Stimulated activated CD4-positive, alpha-beta T cell treated with anti-CD3 and anti-CD28 coated beads, Interleukin-1b, Interleukin-23, amount 100 ng/mL, for 48 hours (primary cell): ENCODE measurements at regions not wholly inside any gene's neighbourhood (a gene's known extent, or its start where the extent isn't known, plus 50 kb on each side); places are given as distances from the start of the nearest gene placed in this dataset.
"Not testable (repeated sequence)": the region's sequence is repeated elsewhere in the genome, so short reads cannot be mapped to it uniquely, and the experiment has no call there.

Experiments
- DNase-seq: peaks from one replicate; pipeline ENCODE4 v3.0.0-alpha.2; 2020

DNA sequence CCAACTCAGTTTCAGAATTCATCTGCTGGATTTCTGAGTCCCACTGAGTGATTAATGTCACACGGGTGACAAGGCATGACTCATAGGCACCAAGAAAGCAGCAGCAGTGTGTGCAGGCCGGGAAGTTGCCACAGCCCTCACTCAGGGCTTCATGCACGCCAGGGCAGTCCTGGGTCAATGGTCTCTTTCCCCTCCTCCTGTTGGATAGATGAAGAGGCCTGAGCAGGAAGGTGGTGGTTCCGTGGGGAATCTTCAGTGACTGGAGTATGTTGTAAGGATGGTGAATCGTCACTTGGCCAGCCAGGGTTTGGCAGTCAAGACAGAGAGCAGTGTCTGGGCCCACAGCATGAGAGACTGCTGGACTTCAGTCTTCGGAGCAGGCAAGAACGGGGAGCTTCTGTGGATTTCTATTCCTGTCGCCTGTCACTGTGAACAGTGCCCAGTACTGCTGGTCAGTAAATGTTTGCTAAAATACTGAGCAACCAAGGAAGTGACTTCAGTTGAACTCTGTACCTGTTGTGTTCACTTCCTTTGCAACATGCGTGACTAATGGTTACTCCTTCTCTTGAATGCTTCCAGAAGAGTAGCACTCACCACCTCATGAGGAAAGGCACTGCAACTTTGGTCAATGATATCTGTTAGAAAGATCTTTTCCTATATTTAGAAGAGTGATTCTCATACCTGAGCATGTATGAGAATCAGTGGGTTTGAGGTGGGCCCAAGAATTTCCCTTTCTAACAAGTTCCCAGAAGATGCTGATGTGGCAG is 62.0 kb upstream of the CD93 start:
- DNase-seq: peak; percentile 55

DNA sequence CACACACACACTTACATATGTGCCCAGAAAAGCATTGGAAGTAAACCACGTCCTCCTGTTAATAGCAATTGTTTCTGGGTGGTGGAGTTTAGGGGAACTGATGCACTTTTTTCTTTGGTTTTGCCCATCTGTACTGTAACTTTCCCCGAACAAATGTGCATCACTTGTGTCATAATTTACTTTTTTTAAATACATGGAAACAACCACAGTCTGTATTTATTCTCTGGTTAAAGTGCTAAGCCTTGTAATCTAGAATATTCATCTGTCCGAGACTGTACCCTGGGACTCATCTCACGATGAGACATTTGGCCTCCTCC is 61.5 kb upstream of the CD93 start:
- no peak for DNase-seq

DNA sequence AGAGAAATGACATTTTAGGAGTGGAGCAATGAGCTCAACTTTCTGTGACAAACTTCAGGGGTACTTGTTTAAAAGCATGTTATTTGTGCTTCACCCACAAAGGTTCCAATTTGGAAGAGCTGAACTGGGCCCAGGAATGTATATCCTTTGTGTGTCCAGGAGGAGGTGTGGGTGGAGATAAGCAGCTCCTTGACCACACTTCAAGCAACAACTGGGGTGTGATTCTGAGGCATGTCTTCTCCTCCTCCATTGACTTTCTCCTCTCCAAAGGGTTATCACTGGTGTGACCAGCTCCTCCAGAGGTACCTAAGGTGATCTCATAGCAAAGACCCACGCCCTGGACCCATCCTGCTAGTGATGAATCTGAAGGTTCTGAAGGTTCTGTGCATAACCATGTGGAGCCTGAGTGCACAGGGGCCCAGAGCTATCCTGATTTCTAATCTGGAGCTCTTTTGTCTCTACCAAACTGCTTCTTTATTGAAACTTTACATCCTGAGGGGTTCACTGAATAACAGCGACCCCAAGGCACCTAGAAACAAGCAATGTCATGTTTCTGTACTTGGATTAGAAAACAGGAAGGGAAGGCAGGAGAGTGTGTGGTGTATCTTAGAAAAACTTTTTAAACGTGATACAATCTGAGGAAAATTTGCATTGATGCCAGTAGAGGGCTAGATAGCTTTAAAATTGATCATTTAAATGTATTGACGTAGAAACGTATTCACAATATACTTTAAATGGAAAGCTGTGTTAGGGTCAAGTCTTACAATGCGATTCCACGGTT is 60.9 kb upstream of the CD93 start:
- no peak for DNase-seq

DNA sequence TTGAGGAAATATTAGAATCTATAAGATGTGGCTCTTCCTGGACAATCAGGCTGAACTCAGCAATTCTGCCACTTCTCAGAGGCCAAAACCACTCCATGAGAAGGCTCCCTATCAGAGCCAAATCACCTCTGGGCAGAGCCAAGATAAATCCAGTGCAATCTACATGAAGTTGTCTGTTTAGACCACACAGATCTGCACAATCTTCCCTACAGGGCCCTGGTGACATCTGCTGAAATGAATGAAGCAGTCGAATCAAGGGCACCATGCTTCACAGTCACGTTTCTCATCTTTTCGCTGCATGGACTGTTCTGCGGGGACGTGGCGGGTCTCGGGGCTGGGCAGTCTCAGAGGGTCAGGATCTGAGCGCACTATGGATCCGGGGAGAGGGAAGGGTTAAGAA is 60.1 kb upstream of the CD93 start:
- DNase-seq: no peak

DNA sequence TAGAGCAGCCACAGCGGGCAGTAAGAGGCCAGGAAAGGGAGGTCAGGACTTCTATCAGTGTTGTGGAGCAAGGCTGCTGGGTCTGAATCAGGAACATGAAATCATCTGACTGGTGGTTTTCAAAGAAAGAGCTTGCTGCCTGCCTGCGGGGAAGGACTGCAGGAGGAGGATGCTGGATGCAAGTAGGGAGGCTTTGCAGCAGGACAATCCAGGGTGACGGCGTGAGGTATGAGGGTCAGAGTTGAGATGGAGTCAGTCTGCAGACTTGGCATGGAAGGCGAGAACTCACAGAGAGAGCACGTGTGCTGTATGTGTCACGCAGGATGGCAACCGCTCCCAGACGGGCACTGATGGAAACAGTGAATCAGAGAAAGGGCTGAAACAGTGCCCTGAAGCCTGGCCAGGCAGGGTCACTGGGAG is 59.2 kb upstream of the CD93 start:
- no peak for DNase-seq

DNA sequence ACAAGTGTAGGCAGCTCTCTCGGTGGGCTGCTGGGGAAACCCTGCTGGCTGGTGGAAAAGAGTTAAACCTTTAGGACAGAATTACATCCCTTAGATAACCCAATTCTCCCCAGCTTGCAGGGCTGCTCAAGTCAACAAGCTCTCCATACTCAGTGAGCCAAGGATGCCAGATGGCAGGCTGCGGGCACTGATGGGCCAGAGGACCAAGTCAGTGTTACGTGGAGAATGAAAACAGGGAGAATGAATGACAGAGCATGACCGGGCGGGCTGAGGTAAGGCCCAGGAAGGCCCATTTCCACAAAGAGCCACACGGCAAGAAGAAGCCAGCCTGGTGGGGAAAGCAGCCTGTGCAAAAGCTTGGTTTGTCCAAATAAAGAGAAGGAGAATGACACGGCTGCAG is 58.7 kb upstream of the CD93 start:
- no peak for DNase-seq

DNA sequence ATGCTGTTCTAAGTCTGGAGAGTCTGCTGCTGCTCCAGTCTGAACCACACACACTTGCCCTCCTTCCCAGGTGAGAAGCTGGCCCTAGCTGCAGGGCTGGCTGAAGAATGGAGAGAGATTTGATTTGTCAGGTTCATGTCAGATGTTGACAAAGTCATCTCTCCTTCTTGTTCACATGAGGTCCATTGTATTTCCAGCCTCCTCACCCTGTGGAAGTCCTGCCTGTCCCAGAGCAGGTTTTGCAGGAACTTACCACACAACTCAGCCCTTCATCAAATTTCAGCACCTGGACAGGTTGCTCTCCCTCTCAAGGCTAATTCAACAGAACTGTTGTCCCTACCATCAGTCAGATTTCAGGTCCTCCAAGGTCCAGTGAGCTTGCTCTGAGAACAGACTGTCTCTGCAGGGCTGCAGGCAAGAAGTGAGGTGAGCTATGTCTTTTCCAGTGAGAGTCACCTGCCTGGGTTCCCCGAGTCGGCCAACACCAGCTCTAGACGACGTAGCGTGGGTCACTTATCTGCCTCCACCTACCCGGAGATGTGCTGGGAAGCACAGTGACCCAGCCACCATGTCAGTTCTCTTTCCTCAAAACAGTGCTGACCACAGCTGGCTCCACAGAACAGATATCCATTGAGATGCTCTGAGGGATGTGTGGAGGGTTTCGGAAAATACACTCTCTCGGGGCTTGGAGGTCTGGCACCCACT is 58.0 kb upstream of the CD93 start:
- DNase-seq: no peak

DNA sequence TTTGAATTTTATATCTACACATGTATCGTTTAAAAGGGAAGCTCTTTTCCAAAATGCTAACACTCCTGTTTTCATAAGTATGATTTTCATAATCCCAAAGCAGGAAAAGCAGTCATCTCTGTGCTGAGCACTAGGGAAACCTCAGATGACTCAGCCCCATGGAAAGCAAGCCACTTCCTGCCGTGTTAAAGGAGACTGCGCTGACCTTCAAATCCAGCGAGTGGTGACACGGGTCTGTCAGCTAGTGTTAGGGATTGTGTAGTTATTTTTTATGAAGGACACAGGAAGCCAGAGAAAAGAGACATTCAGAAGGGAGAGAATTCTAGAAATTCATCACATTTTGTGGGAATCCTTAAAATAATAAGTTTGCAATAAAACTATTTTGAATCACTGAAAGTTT is 57.0 kb upstream of the CD93 start:
- DNase-seq: no peak

DNA sequence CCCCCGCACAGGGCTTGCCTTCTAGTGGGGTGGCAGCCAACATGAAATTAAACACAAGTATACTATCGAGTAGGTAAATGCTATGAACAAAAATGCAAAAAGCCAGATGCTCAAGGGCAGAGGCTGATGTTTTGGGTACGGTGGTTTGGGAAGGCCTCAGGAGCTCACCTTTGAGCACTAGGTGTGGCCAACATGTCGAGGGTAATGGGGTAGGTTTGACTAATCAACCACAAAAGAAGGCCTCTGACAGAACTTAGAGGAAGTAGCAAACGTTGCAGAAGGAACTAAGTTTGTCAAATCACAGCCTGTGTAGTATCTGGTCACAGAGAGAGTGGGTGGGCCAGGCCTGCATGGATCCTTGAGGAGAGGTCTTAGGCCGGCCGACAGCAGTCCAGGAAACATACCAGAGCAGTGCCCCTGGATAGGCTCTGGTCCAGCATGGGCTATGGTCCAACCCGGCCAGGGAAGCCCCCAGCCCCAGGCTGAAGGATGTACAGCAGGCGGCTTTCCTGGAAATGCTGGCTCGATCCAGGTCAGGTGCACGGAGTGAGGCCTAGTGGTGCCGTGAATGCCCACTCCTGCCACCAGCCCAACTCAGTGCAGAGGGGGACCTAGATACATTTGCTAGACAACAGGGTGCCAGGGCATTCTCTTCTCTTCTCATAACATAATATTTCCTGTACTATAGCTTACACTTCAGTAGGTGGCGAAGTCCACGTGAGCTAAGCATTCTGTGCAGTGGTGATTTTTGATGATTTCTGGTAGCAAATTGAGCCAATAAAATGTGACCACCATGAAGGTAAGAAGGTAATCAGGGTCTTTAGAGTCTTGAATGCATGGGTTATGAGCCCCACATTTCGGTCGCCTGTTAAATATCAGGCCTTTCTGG is 56.3 kb upstream of the CD93 start:
- no peak for DNase-seq

DNA sequence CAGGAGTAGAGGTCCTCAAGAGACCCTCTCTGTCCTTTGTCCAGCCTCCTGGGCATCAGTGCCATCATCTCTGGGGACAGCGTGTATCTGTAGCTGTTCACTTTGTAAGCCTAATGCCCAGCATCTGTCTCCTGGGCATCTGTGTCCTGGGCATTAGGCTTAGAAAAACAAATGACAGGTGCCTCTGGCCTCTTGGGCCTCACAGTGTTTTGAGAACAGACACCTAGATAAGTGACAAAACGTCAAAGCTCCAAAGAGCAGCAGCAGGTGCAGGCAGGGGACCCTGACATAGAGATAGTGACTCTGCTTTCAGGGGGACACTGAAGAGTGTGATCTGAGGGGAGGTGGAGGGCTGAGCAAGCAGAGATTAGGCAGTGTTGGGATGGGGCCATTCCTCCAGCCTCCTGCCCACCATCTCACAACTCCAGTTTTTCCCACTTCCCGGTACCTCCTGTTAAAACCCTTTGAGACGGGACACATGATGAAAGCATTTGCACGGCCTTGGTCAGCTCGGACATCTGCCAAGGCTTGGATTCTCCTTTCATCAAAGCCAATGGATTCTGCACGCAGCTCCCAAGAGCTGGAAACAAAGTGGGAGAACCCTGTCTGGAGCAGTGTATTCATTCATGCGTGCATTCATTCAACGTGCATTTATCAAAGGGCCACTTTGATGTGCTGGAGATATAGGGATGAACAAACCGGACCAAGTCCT is 55.5 kb upstream of the CD93 start:
- no peak for DNase-seq

DNA sequence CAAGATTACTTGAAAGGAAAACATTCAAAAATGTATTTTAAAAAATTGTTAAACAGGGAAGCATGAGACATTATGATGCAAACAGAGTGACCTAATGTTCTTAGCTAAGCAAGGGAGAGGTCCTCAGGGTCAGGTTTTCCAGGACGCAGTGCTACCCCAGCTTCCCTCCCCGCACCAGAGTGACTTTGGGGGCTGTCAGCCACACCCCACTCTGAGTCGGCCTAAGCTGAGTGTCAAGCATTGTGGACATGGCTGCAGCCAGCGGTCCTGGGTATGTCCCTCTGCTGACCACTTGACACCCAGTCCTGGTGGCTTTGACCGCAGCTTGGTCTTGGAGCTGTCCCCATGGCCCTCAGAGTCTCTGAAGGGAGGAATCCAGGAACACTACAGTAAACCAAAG is 54.9 kb upstream of the CD93 start:
- DNase-seq: no peak

DNA sequence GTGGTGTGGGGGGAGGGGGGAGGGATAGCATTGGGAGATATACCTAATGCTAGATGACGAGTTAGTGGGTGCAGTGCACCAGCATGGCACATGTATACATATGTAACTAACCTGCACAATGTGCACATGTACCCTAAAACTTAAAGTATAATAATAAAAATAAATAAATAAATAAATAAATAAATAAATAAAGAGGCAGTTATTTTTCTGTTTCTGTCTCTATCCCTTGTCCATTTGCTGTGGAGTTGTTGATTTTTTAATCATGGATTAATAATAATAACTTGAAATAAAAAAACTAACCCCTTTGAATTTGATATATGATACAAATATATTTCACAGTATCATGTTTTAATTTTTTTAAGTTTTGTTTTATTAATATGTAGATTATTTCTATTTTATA is 53.9 kb upstream of the CD93 start:
- DNase-seq: not testable (repeated sequence)

DNA sequence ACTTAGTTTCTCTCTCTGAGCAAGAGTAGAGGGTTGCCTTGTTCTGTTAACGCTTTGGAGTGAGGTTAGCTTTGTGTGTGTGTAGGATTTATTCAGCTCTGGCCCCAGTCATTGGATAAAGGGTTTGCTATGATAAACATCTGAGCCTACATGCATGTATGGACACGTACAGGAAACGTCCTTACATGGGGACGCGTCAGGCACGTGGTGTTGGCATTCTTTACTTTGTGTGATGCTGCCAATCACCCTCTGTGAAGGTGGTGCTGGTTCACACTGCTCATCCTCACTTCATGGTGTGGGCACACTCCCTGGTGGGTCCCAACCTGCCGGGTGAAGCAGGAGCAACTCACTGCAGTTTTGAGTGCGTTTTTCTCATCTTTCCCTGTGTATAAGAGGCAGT is 53.4 kb upstream of the CD93 start:
- DNase-seq: no peak

DNA sequence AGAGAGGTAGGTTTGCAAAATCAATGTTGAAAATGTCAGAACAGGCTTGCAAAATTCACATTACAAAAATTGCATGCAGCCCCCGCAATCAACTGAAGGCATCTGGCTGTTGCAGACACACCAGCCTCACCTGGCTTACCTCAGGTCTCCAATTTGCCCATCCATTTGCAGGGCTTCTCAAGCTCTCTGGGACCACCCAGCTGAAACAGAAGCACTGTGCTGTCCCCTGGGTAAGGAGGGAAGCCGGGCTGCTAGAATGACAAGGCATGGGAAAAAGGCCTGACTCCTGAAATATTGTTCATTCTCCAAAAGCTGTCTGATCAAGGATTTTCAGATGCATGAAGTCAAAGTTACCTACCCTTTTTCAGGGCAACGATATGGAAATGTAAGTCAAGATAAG is 52.6 kb upstream of the CD93 start:
- DNase-seq: no peak

DNA sequence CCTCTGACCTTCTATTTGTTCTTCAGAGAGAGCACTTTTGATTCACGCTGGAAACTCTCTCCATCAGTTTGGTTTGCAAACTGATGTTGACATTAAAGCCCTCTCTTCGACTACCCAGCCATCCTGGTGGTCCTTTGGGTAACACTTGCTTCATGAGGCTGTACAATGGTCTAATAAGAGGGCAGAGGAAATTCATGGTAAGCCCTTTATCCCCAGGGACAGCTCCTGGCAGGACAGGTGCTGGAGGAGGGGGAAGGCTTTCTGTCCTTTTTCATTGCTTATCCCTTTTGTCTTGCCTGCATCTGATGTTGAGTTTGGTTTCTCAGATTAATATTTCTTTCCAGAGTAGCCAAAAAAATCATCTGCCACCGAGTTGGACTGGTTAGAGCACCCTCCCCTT is 52.1 kb upstream of the CD93 start:
- DNase-seq: no peak

DNA sequence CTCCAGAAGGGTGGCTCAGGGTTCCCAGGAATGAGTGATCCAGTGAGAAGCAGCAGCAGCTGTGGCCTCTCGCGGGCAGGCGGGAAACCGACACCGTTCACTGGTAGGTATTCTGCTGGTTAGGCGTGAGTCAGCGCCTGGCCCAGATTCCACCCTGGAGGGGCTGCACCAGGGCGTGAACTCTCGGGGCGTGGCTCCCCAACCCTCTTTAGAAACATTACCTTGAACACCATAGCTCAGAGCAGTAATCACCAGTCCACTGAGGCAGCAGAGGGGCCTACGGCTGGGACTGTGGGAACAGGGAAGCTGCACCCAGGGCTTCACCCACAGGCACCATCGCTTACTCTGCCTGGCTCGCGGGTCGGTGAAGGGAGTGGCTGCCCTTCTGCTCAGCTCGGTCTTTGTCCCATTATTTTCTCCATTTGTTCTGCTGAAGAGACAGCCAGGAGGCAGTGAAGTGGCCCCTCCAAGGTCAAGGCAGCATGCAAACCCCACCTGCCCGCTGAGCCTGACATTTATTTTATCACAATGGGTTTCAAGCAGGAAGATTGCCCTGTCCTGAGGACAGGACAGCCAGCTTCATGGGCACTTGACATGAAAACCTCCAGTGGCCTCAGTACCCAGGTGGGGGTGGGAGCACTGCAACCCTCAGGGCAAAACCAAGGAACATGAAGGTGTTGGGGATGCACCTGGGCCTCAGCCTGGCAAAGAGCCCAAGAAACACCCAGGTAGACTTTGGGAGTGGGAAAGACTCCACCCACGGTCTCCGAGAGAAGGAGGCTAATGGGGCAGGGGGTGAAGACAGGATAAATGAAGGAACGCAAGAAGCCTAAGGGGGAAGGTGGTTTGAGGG is 51.0 kb upstream of the CD93 start:
- DNase-seq: no peak

DNA sequence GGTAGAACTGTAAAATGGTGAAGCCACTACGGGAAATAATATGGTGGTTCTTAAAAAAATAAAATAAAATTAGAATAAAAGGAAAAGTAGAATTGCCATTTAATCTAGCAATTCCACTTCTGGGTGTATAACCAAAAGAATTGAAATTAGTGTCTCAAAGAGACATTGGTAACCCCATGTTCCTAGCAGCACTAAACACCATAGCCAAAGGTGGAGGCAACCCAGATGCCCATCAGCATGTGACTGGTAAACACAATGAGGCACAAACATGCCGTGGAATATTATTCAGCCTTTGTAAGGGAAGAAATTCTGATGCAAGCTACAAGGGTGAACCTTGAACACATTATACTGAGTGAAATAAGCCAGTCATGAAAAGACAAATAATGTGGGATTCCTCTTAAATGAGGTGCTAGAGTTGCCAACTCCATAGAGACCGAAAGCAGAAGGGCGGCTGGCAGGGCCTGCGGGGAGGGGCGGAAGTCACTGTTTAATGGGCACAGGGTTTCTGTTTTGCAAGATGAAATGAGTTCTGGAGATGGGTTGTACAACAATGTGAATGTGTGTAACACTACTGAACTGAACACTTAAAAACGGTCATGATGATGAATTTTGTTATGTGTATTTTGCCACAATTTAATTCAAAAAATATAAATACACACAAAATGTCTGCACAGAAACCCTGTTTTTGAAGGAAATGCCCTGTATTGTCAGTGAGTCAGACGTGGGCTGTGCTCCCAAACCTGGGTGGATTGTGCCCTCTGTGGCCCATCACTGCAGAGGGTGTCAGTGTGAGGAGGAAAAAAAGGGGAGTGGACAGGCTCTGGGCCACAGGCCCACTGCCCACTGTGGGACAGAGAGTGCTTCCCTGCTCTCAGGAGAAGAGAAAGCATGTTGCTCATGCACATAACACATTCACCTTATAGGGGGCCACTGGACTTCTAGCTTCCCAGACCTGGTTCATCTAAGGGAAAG is 49.6 kb upstream of the CD93 start:
- no peak for DNase-seq
